ENCODE measurements at regions not wholly inside any gene's neighbourhood (a gene's known extent, or its start where the extent isn't known, plus 50 kb on each side); places are given as distances from the start of the nearest gene placed in this dataset.

GRCh38 chr9:36748322-36748899 is 175.7 kb downstream of the MELK start (continued):
- no peak for TF ChIP-seq ZNF407 (CRISPR knock-in tag; IDR thresholded peaks at IDR 0.05; ENCODE audit: not compliant biosample characterization)
- TF ChIP-seq POGZ (CRISPR knock-in tag; IDR thresholded peaks at IDR 0.05) = no peak
- TF ChIP-seq XBP1 (CRISPR knock-in tag; IDR thresholded peaks at IDR 0.05) = peak; percentile 84; the same call in 1 of the 2 replicates
- no peak for TF ChIP-seq ZNF143 (CRISPR knock-in tag; IDR thresholded peaks at IDR 0.05)
- peak; percentile 96 to 98 for TF ChIP-seq REST (IDR thresholded peaks at IDR 0.05; ENCODE audit: borderline replicate concordance in 1 of 2, low read depth in 1 of 2, low read length in 2 of 2)
- TF ChIP-seq TERF1 (CRISPR knock-in tag; IDR thresholded peaks at IDR 0.05) = no peak
- TF ChIP-seq TOPORS (CRISPR knock-in tag; IDR thresholded peaks at IDR 0.05) = no peak
- TF ChIP-seq RARA (CRISPR knock-in tag; IDR thresholded peaks at IDR 0.05) = no peak
